HPDE6-E6E7 (cell line): ENCODE measurements at regions not wholly inside any gene's neighbourhood (a gene's known extent, or its start where the extent isn't known, plus 50 kb on each side); places are given as distances from the start of the nearest gene placed in this dataset.
A peak's percentile ranks its signal among the peaks of the same experiment; 100 is the strongest.

Source experiments
- DNase-seq: peaks from one replicate; pipeline ENCODE4 v3.0.0; 2011; ENCODE audit warnings: missing footprints; ENCODE audit errors: extremely low spot score

DNA sequence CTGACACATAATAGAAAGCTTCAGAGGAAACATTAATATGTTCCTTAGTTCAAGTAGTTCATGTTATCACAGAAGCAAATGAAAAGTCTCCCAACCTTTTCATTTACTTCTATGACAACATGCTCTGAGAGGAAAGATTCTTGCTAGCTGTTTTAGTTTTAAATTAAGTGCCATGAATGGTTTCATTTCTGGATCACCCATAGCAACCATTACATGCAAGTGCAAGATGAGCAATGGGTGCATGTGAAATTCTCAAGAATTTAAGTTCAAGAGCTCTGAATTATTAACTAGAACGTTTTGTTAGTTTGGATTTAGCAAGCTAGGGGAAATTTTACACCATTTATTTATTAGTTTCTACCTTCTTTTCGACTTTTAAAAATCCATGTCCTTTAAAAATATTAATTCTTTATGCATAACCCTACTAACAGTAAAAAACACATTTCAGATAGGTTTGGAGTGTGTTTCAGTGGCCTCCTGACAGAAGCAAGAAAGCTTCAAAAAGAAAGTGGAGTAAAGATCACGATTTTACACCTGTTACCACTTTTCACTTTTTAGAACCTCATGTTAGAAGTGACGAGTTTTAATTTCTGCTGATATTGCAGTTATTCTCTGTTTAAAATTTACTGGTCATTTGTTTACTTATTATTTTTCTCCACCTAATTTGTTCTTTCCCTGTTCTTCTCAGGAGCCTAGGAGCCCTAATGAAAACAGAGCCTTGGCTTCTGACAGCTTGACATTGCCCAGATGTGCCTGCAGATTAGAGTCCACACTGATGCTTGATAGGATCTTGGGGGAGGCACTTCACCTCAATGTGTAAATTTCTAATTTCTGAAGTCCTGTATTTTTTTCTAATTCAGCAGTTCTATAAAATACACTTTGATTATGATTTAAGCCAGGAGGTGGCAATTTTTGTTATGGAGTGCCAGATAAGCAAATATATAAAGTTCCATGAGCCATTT is 995.3 kb upstream of the PHF14 start:
- no peak for DNase-seq

DNA sequence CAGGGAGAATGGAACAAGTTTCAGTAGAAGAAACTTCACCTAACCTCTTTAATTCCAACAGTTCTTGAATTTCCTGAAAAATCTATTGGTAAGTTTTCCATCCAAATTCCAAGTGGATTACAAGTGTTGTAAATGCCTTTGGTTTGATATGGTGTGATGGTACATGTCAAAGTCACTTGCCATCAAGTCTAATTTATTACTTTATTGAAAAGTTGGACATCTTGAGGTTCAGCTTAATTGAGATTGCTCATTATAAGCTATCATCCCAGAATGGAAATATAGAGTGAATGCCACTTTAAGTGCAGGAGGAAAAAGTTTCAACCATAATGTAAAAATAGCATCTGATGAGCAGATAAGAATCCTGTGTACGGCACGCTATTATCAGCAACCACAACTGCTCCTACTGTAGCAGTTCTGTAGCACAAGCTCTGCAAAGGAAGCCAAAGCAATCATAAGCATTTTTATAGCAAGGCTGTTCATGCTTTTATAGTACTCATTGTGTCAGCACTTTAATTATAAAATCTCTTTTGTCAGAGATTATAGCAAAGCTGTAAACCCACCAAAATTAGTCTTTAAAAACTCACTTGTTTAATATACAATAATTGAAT is 991.8 kb upstream of the PHF14 start:
- DNase-seq, result no peak

DNA sequence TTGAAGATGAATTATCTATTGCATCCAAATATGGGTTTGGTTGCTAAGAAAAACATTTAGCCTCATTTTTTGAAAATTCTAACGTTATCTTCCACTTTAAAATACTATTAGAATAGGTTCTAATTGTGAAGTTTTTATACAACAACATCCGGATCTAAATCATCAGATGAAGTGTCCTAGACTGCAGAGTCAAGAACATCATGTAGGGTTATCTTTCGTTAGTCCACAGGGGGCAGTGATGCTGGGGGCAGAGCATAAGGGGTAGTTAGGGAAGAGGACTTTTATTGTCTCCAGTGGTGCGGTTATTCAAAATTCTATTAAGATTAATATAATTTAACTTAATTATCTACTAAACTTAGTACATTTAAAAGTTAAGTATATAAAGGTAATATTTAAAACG is 990.6 kb upstream of the PHF14 start:
- DNase-seq, result no peak

DNA sequence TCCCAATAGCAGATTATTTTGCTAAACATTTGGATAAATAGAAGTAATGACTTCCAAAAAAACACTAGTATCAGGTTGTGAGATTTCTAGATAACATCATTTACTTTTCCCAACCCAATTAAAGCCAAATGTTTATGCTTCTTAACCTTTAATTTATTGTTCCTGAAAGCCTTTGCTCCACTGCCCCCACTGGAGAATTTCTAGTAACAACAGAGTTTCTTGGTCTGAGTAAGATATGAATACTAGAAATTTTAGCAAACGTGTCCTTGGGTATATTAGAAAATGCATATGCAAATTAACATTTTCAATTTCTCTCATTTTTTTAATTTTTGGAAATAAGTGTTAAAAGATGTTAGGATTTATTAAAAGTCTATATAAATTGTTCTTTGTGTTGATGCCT is 958.0 kb upstream of the PHF14 start:
- DNase-seq, result no peak

DNA sequence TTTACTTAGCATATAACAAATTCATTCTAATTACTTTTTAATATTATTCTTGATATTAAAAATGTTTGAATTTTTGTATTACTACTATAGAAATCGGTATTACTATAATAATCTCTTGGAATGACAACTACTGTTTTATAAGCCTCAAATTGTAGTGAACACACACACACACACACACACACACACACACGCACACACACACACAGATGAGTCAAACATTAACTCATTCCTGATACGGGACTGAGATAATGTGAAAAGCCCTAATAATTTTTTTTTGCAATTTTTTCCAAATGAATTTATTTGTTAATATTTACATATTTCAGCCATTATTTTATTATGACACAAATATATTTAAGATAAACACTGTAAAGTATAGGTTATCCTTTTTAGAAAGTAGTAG is 951.2 kb upstream of the PHF14 start:
- no peak for DNase-seq

DNA sequence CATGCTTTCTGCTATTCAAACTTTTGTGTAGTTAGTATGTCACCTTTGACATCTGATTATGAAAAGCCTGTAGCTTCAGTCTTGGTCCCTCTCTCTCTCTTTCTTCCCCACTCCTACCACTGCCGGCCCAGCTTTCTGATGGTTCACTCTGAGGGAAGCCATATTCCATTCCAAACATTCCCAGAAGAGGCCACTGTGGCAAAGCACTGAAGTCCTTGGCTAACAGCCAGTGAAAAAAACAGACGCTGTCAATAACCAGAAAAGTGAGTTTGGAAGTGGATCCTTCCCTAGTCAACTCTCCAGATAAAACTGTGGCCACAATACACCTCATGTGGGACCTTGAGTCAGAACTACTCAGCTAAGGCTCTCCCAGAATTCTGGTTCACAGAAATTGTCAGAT is 950.7 kb upstream of the PHF14 start:
- DNase-seq, result peak; percentile 8

DNA sequence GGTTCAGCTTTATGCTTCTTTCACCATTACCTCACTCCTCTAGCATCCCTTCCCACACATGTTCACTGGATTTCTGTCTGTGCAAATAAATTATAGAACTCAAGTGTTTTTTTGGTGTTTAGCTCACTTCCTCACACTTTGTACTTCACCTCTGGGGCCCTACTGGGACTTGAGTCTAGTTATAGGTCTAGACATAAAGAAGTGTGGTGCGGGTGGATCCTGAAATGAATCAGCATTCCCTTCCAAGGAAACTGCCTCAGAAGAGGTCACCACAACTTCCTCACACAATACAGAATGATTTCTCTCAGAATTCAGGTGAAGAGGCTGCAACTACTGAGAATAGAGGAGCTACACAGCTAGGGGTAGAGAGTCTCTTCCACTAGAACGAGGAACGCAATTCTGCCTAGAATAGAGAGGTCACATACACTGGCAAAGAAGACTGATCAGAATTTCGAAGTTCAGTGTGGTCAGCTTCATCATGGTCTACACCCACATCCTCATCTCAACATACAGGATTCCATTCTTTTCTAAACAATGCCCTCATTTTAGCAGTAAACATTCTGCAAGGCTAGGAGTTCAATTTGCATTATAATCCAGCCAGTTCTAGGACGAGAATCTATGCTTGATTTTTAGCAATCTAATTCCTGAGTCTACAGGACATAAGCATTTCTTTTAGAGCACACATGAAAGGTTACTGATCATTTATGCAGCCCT is 938.7 kb upstream of the PHF14 start:
- DNase-seq, result no peak

DNA sequence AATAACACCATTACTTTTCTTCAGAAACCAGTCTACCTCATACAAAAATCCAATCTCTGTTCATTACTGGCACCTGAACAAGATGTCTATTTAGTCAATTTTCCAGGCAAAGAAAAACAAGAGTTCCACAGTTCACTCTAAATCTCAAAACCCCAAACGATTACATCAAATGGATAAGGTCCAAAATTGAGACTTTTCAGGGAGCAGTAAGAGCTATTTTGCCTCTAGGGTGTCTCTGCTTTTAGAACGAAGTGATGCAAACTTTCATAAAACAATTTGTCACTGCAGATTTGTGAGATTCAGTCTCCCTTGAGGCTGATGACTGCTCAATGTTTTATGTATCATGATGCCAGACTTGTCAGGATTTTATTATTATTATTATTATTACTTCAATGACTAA is 937.0 kb upstream of the PHF14 start:
- no peak for DNase-seq

DNA sequence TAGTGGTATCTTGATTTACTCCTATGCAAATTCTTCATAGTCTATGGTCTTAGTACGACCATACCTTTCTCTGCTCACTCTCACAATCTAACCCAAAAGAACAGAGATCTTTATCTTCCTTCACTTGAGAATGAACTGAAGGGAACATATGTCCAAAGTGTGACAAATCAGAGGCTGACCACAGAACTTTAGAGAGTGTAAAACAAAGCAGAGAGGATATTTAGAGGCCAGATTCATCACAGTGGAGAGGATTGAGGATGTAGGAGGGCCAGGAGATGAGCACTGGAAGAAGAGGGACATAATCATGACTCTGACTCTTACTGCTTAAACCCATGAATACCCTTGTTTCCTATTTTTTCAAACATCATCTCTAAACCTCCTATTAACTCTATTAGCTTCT is 935.3 kb upstream of the PHF14 start:
- no peak for DNase-seq

DNA sequence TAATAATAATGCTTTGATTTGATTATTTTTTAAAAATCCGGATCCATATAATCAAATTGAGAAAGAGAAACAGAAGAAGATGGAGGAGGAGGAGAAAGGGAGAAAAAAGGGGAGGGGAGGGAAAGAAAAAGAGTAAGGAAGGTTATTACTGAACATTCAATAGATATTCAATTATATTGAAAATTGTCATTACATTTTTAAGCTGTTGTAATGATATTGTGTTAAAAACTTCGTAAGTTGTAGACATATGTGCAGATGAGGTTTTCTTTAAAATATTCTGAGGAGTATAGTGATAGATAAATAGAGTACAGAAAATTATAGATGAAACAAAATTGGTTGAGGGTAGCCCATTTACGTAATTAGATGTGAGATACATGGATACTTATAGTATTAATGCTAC is 933.0 kb upstream of the PHF14 start:
- no peak for DNase-seq

DNA sequence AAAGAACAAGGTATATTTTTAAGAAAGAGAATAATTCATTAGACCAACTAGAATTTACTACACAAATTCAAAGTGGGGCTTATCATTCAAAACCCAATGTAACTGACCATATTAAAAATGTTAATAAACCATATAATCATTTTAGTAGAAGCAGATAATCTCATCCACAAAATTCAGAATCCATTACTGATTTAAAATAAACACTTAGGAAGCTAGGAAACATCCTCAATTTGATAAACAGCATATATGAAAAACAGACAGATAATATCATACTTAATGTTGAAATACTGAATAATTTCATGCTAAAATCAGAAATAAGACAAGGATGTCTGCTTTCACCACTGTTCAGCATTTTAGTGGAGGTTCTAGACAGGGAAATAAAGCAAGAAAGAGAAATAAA is 902.8 kb upstream of the PHF14 start:
- no peak for DNase-seq

DNA sequence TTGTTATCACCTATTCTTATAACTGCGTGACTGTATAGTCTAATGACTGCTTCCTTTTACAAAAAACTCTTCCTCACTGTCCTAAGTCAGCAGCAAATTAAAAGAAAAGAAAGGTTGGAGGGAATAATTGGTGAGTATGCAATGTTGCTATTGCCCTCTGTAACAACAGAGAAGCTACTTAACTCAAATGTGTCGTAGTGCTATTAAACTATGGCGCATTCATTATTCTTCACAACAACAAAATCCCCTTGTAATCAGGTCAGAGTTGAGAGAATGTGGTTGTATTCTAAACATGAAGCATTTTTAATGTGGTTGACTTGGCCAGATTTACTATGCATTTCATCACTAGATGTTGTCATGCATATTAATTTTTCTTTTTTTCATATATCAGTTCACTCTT is 897.8 kb upstream of the PHF14 start:
- DNase-seq, result no peak

DNA sequence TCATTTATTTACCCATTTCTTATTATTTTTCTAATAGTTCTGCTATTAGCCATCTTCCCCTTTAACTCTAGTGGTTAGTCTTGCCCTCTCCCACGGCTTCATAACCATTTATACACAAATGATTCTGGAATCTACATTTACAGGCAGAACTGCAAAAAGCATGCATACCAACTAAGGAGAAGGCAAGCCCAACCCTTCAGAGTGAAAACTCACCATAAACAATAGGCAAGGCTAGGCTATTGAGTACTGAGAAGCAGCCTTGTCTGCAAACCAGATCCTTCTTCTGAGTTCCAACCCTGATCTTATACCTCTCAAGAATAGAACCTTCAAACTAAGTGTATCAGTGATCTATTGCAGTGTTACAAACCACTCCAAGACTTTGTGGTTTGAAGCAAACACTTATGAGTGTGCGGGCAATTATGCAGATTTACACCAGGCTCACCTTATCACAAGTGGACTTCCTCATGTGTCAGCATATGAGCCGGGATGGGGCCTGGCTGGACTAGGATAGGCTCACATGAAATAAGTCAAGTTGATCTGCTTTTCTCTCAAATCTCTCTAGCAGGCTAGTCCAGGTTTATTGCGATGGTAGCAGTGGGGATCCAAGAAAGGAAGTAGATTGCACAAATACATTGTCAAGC is 896.9 kb upstream of the PHF14 start:
- no peak for DNase-seq

DNA sequence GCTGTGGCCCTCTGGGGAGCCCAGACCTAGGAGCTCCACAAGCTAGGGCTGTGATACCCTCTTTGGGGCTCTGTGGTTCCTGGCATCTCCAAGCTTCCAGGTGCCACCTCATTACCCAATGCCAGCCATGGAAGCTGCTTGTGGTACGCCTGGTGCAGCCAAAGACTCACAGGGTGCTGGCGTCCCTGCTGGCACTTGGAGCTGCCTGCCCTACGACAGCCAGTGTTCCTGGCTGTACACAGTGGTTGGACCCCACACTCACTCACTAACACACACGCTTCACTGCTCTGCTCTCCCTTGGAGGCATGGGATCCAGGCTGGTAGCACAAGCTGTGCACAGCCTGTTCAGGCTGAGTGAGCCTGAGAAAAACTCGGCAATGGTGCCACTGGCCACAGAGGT is 894.1 kb upstream of the PHF14 start:
- no peak for DNase-seq

DNA sequence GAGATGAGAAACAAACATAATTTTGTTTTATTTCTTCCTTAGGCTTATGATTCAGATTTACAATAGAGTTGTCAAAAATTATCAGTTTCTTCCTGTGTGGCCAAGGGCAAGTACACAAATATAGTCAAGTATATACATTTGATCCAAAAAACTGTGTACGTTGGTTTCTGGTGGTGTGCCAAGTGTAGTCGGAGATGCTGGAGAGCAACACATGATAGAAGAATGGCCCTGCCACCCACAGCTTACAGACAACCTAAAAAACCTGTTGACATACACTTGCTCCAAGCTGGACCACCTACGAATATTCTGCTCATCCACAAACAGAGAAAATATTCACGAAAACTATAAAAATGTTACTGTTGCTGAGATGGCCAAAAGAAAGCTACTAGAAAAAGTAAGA is 890.8 kb upstream of the PHF14 start:
- no peak for DNase-seq

DNA sequence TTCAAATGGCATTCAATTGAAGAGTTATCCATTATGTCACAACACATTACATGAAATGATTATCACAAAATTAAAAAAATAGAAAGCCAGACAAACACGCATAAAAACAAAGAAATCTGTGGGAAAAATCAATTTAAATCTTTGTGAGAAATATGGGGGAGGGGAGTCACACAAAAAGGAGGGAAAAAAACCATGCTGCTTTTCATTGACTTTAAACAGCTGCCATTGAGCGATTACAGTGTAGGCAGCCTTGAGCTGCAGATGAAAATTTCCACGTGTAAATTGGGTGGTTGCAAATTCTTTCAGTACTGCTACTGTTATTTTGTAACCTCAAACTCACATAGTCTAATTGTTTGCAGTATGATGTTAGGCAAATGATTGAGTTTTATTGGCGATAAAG is 889.9 kb upstream of the PHF14 start:
- DNase-seq, result no peak

DNA sequence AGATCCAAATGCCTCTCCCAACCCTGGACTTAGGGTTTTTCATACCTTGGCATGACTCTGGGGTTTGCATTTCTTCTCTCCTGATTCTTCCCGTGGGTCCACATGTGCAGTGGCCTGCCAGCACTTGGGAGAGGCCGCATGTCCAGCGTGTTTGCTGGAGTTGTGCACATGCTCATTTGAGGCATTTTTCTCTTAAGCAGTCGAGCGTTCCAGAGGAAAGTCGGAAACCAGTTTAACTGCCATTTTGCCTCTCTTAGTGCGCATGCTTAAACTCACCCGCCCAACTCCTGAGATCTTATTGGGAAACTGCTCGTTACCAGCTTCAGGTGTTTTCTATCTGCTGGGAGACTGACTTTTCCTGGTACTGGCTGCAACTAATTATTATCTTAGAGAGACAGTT is 888.4 kb upstream of the PHF14 start:
- DNase-seq, result no peak

DNA sequence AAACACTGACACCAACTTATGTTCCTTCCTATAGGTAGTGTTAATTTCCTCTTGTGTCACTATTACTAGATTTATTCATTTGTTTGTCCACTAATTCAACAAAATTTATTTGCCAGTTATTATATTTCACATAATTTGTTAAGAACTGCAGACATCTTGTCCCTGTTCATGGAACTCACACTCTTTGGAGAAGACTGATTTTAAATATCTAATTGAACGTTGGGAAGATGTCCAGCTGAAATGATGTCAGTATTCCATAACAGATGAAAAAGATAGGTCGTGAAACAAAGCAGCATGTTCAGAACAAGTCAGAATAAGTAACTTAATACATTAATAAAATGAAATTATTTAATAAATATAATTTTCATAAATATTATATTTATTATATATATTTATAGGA is 873.1 kb upstream of the PHF14 start:
- DNase-seq, result no peak

DNA sequence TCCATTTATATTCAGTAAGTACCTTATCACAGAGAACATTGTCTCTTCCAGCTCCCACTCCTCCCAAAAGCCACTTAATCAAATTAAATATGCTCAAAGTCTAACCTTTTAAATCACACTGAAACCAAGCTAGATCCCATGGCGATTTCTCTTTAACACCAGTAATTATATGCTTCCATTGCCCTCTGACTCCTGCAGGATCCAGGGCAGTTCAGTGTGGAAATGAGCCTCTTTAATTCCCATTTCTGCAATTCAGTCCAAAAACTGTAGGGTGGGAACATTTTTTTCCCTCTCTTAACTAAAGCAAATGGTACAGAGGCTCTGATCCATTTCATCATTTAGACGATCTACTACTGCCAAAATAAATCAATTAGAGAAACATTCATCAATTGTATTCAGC is 872.3 kb upstream of the PHF14 start:
- no peak for DNase-seq

DNA sequence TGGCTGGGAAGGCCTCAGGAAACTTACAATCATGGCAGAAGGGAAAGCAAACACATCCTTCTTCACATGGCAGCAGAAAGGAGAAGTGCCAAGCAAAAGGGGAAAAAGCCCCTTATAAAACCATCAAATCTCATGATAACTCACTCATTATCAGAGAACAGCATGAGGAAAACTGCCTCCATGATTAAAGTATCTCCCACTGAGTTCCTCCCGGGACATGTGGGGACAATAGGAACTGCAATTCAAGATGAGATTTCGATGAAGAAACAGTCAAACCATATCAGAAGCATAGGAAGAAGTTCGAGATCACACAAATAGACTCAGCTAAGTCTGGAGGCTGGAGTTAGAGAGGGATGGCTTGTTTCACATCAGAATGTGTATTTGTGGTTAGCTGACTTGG is 869.4 kb upstream of the PHF14 start:
- DNase-seq, result no peak

DNA sequence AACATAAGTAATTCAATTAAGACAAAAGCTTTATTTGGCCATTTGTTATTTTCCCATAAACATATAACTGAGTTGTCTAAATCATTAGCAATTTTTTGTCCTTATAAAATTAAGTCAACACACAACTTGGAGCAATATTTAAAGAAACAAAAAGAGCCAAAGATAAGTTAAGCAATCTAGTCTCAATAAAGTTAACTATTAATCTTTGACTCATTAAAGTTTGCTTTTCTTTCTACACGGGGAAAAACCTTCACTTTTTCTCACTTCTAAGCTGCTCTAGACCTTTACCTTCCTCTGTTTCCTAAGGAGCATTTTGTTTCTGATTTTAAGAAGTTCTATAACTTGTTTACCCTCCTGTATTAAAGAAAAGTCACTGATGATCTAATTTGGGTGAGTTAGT is 867.1 kb upstream of the PHF14 start:
- DNase-seq, result no peak

DNA sequence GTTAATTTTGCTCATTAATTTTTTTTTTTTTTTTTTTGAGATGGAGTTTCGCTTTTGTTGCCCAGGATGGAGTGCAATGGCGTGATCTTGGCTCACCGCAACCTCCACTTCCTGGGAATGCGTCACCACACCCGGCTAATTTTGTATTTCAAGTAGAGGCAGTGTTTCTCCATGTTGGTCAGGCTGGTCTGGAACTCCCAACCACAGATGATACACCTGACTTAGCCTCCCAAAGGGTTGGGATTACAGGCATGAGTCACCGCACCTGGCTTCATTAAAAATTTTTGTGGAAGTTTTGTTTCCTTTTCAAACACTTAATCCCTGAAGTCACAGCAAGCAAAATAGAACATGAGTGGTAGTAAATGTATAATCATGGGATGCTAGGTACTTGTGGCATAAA is 857.2 kb upstream of the PHF14 start:
- no peak for DNase-seq
